HG03457 (cell line): ENCODE measurements at regions not wholly inside any gene's neighbourhood (a gene's known extent, or its start where the extent isn't known, plus 50 kb on each side); places are given as distances from the start of the nearest gene placed in this dataset.

Source experiments
- ATAC-seq: cut with Tn5 transposase; IDR thresholded peaks from one replicate; pipeline ENCODE4 v1.9.1; 2021; ENCODE audit warnings: moderate number of reproducible peaks; ENCODE audit not compliant: unreplicated experiment

GRCh38 chr13:104450006-104450405, 1383.8 kb upstream of the SLC10A2 start:
- ATAC-seq: no peak

DNA sequence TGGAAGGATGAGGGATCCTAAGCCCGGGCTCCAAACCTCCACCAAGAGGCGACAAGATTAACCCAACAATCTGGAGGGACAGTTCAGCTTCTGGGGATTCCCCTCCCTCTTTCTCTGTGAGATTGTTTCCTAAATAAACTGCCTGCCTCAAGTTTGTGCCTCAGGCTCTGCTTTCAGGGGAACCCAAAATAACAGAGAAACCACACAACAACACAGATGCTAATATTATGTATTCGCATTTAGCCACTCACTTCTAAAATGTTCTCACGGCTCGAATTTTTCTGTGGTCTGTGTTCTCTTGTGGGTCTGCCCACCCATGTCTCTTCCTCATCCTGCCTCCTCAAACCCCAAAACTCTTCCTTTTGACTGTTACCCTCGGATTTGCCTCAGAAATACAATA, 1381.1 kb upstream of the SLC10A2 start:
- ATAC-seq: no peak

- ATAC-seq: no peak
Measured at GRCh38 chr13:104442536-104442935, 1376.3 kb upstream of the SLC10A2 start.

DNA sequence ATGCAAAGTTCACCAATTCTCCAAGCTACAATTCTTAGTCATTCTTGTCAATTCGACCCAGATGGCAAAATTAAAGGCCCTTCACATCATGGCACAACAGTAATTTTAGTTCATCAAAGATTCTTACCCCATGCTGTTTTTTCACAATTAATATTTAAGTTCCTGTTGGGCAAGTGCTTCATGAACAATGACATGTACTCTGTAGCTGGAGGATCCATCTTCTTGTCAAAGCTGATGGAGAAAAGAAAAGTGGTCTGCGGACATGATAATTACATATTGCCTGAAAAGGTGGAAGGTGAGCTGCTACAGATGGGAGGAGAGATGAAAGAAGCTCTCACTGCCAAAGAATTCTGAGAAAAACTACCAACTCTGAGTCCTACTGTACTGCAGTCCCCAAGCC, 1370.3 kb upstream of the SLC10A2 start:
- ATAC-seq: no peak

- ATAC-seq: no peak
Measured at GRCh38 chr13:104431895-104432294, 1365.7 kb upstream of the SLC10A2 start.

DNA sequence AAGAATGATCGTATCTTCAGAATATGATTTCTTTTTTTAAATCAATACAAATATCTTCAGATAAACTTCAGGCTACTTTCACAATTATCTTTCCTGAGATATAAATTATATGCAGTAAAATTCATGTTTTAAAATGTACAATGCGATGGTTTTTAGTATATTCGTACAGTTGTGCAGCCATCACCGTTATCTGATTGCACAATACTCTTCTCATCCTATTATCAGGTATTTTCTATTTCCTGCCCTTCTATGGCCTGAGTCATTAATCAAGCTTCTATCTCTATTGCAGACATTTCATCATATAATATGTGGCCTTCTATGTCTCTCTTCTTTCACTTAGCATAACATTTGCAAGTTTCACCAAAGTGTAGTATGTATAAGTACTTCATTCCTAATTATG, 1360.2 kb upstream of the SLC10A2 start:
- no peak for ATAC-seq

DNA sequence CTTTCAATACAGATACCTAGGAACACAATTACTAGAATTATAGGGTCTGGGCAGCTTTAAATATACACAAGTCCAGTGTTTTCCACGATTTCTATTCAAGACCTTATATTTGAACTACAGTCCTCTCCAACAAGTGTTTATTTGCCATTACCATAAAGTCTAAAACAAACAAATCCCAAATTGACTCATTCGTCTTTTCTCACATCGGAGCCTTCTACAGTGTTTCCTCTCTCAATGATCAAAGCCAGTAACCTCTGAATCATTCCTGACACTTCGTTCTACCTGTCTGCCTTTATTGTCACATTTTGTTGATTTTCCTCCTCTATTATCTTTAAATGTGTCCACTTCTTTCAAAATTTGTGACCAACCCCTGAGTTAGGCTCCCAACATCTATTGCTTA, 1356.5 kb upstream of the SLC10A2 start:
- ATAC-seq: no peak

- no peak for ATAC-seq
Measured at GRCh38 chr13:104416973-104417372, 1350.8 kb upstream of the SLC10A2 start.

- ATAC-seq: no peak
Measured at GRCh38 chr13:104414771-104415170, 1348.6 kb upstream of the SLC10A2 start.

- ATAC-seq: no peak
Measured at GRCh38 chr13:104414181-104414580, 1348.0 kb upstream of the SLC10A2 start.

GRCh38 chr13:104411141-104411765, 1345.0 kb upstream of the SLC10A2 start:
- no peak for ATAC-seq

DNA sequence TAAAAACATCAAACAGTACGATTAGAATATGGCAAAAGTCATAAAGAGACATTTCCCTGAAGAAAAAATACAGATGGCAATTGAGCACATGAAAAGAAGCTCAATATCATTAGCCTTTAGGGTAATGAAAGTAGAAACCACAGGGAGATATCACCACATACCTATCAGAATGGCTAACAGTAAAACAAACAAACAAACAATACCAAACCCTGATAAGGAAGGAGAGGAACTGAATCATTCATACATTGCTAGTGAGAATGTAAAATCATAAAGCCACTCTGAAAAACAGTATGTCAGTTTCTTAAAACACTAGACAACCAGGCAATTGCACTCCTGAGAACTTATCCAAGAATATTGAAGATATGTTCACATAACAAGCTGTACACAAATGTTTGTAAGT, 1342.5 kb upstream of the SLC10A2 start:
- no peak for ATAC-seq

DNA sequence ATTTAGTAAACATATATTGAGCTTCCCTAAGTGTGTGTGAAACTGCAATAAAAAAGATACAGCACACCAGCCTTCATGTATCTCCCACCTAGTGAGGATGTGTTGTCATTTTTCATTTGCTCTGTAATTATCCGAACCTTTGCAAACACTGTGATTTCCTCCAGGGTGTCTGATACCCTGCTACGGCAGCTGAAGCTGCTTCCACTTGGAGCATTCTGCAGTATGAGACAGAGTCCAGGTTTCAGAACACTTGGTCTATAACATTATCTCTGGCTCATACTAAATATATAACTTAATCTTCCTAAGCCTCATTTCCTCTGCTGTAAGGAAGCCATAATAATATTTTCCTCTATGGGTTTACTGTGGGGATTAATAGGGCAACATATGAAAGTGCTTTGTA, 1338.1 kb upstream of the SLC10A2 start:
- ATAC-seq: no peak

GRCh38 chr13:104389691-104390090, 1323.5 kb upstream of the SLC10A2 start:
- no peak for ATAC-seq

DNA sequence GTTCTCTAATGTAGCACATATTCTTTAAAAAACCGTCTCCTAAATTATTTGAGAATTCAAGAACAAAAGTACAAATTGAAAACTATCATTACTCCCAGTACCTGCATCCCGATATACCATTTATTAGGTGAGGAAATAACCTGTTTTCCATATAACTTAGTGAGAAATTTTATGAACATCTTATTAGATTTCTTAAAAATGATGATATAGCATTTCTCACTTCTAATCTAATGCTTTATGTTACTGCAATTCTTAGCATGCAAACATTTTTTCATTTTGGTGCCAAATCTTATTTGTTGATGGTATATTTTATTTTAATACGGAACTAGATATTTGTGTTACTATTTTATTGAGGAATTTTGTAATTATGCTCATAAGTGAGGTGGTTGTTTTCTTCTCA, 1321.3 kb upstream of the SLC10A2 start:
- ATAC-seq: no peak

GRCh38 chr13:104385404-104385803, 1319.2 kb upstream of the SLC10A2 start:
- ATAC-seq: no peak

GRCh38 chr13:104382951-104383350, 1316.7 kb upstream of the SLC10A2 start:
- no peak for ATAC-seq

GRCh38 chr13:104376588-104376987, 1310.4 kb upstream of the SLC10A2 start:
- no peak for ATAC-seq

DNA sequence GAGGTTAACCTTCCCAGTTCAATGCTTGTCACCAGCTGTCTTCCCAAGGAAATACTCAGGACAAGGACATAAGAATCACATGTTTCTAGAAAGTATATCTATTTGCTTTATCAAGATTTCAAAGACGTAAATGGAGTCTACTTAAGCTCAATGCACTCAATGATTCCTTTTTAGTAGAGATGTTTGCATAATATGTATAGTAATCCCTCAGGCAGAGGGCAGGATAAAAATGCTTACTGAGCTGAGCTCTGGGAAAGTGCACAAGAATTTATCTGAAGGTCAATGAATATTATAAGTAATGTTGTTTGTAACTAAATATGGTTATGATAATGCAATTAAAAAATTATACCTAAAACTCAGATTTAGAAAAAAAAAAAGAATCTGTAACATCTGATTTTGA, 1309.4 kb upstream of the SLC10A2 start:
- ATAC-seq: no peak

DNA sequence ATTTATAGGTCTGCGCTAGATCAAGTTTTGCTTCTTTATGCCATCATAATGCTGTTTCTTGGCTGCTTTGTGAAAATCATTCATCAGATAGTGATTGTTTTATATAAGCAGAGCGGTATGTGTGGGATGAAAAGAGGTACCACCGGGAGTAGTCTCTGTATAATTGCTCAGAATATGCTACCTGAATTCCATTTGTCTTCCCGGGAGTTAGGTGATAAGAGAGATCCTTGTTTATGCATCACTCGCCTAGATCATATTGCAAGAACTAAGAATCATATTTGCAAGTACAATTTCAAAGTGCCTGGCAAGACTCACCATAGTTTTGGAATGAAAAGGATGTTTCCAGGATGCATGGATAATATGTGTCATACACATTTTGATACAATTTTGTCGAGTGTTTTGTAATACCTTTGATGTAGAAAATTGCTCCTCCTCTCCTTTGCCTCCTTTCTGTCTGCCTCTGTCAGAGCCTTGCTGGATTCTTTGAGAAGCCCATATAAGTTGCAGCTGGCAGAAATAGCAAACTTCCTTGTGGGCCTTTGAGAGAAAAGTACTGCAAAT, 1306.0 kb upstream of the SLC10A2 start:
- no peak for ATAC-seq

- no peak for ATAC-seq
Measured at GRCh38 chr13:104365430-104365829, 1299.2 kb upstream of the SLC10A2 start.

DNA sequence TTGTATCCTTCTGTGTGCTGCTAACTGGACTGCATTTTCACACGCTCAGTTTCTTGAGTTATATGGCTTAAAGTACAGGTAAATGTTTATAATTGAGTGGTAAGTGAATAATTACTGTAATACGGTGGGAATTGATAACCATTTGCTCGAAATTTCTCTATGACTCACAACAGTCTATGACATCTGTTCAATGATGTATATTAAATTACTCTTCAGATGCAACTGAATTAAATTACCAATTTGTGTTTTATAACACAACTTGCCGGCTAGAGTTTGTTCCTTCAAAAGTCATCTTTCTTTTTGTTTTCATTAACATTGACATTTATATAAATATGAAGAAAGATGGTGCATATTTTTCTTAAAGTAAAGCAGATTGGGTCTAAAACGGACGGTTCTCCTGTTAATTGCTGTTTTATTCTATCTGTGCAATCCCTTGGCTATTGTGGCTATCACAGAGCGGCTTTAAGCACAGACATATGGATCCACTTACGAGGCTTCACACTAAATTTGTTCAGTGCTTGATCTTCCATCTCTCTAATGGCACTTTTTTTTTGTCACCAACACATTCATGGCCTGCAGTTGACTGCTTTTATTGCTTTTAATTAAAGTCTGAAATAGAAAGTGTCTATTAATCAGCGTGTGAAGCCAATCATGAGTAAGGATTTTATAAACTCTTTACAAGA, 1291.6 kb upstream of the SLC10A2 start:
- ATAC-seq: no peak

DNA sequence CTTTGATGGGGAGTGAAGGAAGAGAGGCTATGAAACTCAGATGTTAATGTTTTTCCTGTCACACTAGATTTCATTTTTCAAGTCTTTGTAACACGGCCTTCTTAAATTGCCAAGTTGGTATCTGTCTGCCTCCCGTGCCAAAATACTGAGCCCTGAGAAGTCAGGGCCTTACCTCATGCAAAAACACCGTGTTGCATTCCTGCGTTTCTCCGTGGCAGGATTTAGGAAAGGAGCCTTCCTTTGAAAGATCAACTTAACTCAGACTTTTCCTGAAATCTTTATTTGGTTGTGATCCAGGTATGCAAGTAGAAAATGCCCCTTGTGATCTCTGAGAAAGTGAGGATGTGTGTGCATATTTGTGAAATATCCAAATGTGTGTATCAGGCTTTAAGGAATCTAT, 1291.0 kb upstream of the SLC10A2 start:
- no peak for ATAC-seq
